ENCODE measurements at regions not wholly inside any gene's neighbourhood (a gene's known extent, or its start where the extent isn't known, plus 50 kb on each side); places are given as distances from the start of the nearest gene placed in this dataset.

GRCh38 chr1:234554218-234554697, 55.7 kb downstream of the IRF2BP2 start:
- DNase-seq = no peak

GRCh38 chr1:234553240-234554188, 56.5 kb downstream of the IRF2BP2 start:
- DNase-seq = no peak

- no peak for DNase-seq
These were observed 59.0 kb downstream of the IRF2BP2 start for GRCh38 chr1:234551032-234551378.

GRCh38 chr1:234550341-234551031, 59.5 kb downstream of the IRF2BP2 start:
- DNase-seq = no peak

GRCh38 chr1:234549447-234550021, 60.4 kb downstream of the IRF2BP2 start:
- no peak for DNase-seq

GRCh38 chr1:234546890-234547788, 62.8 kb downstream of the IRF2BP2 start:
- DNase-seq = no peak

GRCh38 chr1:234546387-234546704, 63.6 kb downstream of the IRF2BP2 start:
- DNase-seq = no peak

- no peak for DNase-seq
These were observed 64.2 kb downstream of the IRF2BP2 start for GRCh38 chr1:234545517-234546386.

- DNase-seq = peak; percentile 16
These were observed 65.2 kb upstream of the TARBP1 start for GRCh38 chr1:234544087-234544579.

GRCh38 chr1:234543442-234544086, 64.6 kb upstream of the TARBP1 start:
- DNase-seq = no peak

- DNase-seq = no peak
These were observed 63.4 kb upstream of the TARBP1 start for GRCh38 chr1:234542211-234542850.

GRCh38 chr1:234541286-234541975, 62.5 kb upstream of the TARBP1 start:
- DNase-seq = no peak

- DNase-seq = no peak
These were observed 61.4 kb upstream of the TARBP1 start for GRCh38 chr1:234540404-234540762.

GRCh38 chr1:234539666-234540403, 60.9 kb upstream of the TARBP1 start:
- no peak for DNase-seq

GRCh38 chr1:234538930-234539649, 60.1 kb upstream of the TARBP1 start:
- DNase-seq = no peak

- no peak for DNase-seq
These were observed 59.2 kb upstream of the TARBP1 start for GRCh38 chr1:234538062-234538731.

- no peak for DNase-seq
These were observed 58.3 kb upstream of the TARBP1 start for GRCh38 chr1:234537236-234537635.

- no peak for DNase-seq
These were observed 57.8 kb upstream of the TARBP1 start for GRCh38 chr1:234536741-234537140.

Measured in activated gamma-delta T cell treated with Interleukin-2 at 50 U/mL for 16 hours (primary cell).